ENCODE measurements at regions not wholly inside any gene's neighbourhood (a gene's known extent, or its start where the extent isn't known, plus 50 kb on each side); places are given as distances from the start of the nearest gene placed in this dataset.

GRCh38 chr6:93555292-93555691 lies 135.9 kb upstream of the EPHA7 start:
- Histone ChIP-seq H3K36me3 (no peaks in the 10 kb centered on the region), H3K27me3 (no peaks in the 10 kb centered on the region), H3K4me3 (no peak overlapping the region), H3K27ac (no peak overlapping the region), H3K9me3 (no peaks in the 10 kb centered on the region), H3K4me1 (no peaks in the 10 kb centered on the region)
- intact Hi-C loops (cut with DNase I; ENCODE audit: low total_unique reads), result no loop called here
- WGBS, 5 donors, result 81 to 89% (median 85%) methylated on average over 3 of the region's 3 CpGs
- DNase-seq, result no peak
- TF ChIP-seq CTCF (IDR thresholded peaks at IDR 0.05) (no peak), POLR2AphosphoS5 (IDR thresholded peaks at IDR 0.05) (no peak), POLR2A (IDR thresholded peaks at IDR 0.05) (no peak), EP300 (IDR thresholded peaks at IDR 0.05) (no peak)

- H3K4me3 ChIP-seq, result no peak overlapping the region
- H3K27ac ChIP-seq, result no peak overlapping the region
- no peaks in the 10 kb centered on the region for H3K27me3 ChIP-seq
- WGBS, 5 donors, result 81 to 91% (median 86%) methylated on average over 2 of the region's 2 CpGs
- H3K36me3 ChIP-seq, result no peaks in the 10 kb centered on the region
- DNase-seq, result no peak
- H3K4me1 ChIP-seq, result no peaks in the 10 kb centered on the region
- no peak for TF ChIP-seq POLR2A (IDR thresholded peaks at IDR 0.05)
- TF ChIP-seq EP300 (IDR thresholded peaks at IDR 0.05), result no peak
- TF ChIP-seq CTCF (IDR thresholded peaks at IDR 0.05), result no peak
- TF ChIP-seq POLR2AphosphoS5 (IDR thresholded peaks at IDR 0.05), result no peak
- H3K9me3 ChIP-seq, result no peaks in the 10 kb centered on the region
- intact Hi-C loops (cut with DNase I; ENCODE audit: low total_unique reads), result no loop called here
Observed at GRCh38 chr6:93554018-93554417, 134.7 kb upstream of the EPHA7 start.

- no peak for DNase-seq
- TF ChIP-seq CTCF (IDR thresholded peaks at IDR 0.05) (no peak), POLR2AphosphoS5 (IDR thresholded peaks at IDR 0.05) (no peak), EP300 (IDR thresholded peaks at IDR 0.05) (no peak), POLR2A (IDR thresholded peaks at IDR 0.05) (no peak)
Observed at GRCh38 chr6:93550551-93551276, 131.4 kb upstream of the EPHA7 start.

GRCh38 chr6:93549868-93550267 lies 130.5 kb upstream of the EPHA7 start:
- H3K36me3 ChIP-seq, result no peaks in the 10 kb centered on the region
- no peak for TF ChIP-seq POLR2A (IDR thresholded peaks at IDR 0.05)
- no peak for TF ChIP-seq POLR2AphosphoS5 (IDR thresholded peaks at IDR 0.05)
- no peak for TF ChIP-seq CTCF (IDR thresholded peaks at IDR 0.05)
- no peak for TF ChIP-seq EP300 (IDR thresholded peaks at IDR 0.05)
- no peak overlapping the region for H3K27ac ChIP-seq
- DNase-seq, result no peak
- H3K4me3 ChIP-seq, result no peak overlapping the region
- peaks cover 0 to 9% (median 0%) of the 10 kb centered on the region in 4 donors for H3K9me3 ChIP-seq
- intact Hi-C loops (cut with DNase I; ENCODE audit: low total_unique reads), result no loop called here
- H3K27me3 ChIP-seq, result no peaks in the 10 kb centered on the region
- no peaks in the 10 kb centered on the region for H3K4me1 ChIP-seq
- 37 to 57% (median 54%) methylated on average over 2 of the region's 2 CpGs for WGBS, 5 donors

More at GRCh38 chr6:93550551-93551276, 131.4 kb upstream of the EPHA7 start:
- no peak overlapping the region for H3K27ac ChIP-seq
- peaks cover 0 to 7% (median 0%) of the 10 kb centered on the region in 4 donors for H3K9me3 ChIP-seq
- H3K4me3 ChIP-seq, result no peak overlapping the region
- no peaks in the 10 kb centered on the region for H3K36me3 ChIP-seq
- H3K4me1 ChIP-seq, result no peaks in the 10 kb centered on the region
- intact Hi-C loops (cut with DNase I; ENCODE audit: low total_unique reads), result no loop called here
- H3K27me3 ChIP-seq, result no peaks in the 10 kb centered on the region
